Right ventricle myocardium superior (tissue), 1 donor: ENCODE measurements at regions not wholly inside any gene's neighbourhood (a gene's known extent, or its start where the extent isn't known, plus 50 kb on each side); places are given as distances from the start of the nearest gene placed in this dataset.
"Not testable (repeated sequence)": the region's sequence is repeated elsewhere in the genome, so short reads cannot be mapped to it uniquely, and the experiment has no call there.

ENCODE experiments used
- ATAC-seq: fragments of 200-7000 bp; cut with Tn5 transposase; one replicate; pipeline ENCODE4 v1.9.1; 2020; ENCODE audit warnings: mild to moderate bottlenecking; ENCODE audit not compliant: poor library complexity
- DNase-seq: peaks from one replicate; pipeline ENCODE4 v3.0.0-alpha.2; 2020
- intact Hi-C: fragments of 100-400 bp; cut with DNase I; formaldehyde crosslinking; loops from one replicate; pipeline ENCODE4 v1.11.2; 2022
- donor health status: DM: no; HTN: yes; CAD: no; lungs with severe emphysema.

- no peak for ATAC-seq
- intact Hi-C loops, result no loop called here
- no peak for DNase-seq
Measured at GRCh38 chr4:78660559-78660958, 109.0 kb downstream of the ANXA3 start.

GRCh38 chr4:78661086-78661690 lies 109.6 kb downstream of the ANXA3 start:
- intact Hi-C loops, result no loop called here
- ATAC-seq (no peak), DNase-seq (no peak)

GRCh38 chr4:78661921-78662521 lies 110.5 kb downstream of the ANXA3 start:
- intact Hi-C loops, result no loop called here
- ATAC-seq, result peak; percentile 74
- DNase-seq, result no peak

GRCh38 chr4:78662658-78663057 lies 111.1 kb downstream of the ANXA3 start:
- DNase-seq, result no peak
- ATAC-seq, result no peak
- intact Hi-C loops, result no loop called here

- intact Hi-C loops, ATAC-seq, DNase-seq: not testable (repeated sequence)
Measured at GRCh38 chr4:78664296-78664695, 111.9 kb upstream of the BMP2K start.

- ATAC-seq (no peak), DNase-seq (no peak)
- intact Hi-C loops, result no loop called here
Measured at GRCh38 chr4:78665216-78665770, 110.9 kb upstream of the BMP2K start.

GRCh38 chr4:78666830-78667258 lies 109.3 kb upstream of the BMP2K start:
- intact Hi-C loops, result no loop called here
- no peak for DNase-seq
- peak; percentile 50 for ATAC-seq

- ATAC-seq (no peak), DNase-seq (no peak)
- intact Hi-C loops, result no loop called here
Measured at GRCh38 chr4:78667325-78667724, 108.8 kb upstream of the BMP2K start.

GRCh38 chr4:78667764-78668163 lies 108.4 kb upstream of the BMP2K start:
- DNase-seq (no peak), ATAC-seq (peak; percentile 59)
- intact Hi-C loops, result no loop called here

- intact Hi-C loops, result no loop called here
- DNase-seq (no peak), ATAC-seq (no peak)
Measured at GRCh38 chr4:78669453-78669852, 106.7 kb upstream of the BMP2K start.

- no peak for ATAC-seq
- intact Hi-C loops, result no loop called here
Measured at GRCh38 chr4:78671903-78672815, 104.0 kb upstream of the BMP2K start.

GRCh38 chr4:78673337-78673736 lies 102.8 kb upstream of the BMP2K start:
- DNase-seq (no peak), ATAC-seq (no peak)
- intact Hi-C loops, result no loop called here

More at GRCh38 chr4:78671903-78672815, 104.0 kb upstream of the BMP2K start:
- DNase-seq, result no peak

- no peak for ATAC-seq
- DNase-seq, result no peak
- intact Hi-C loops, result no loop called here
Measured at GRCh38 chr4:78675325-78675724, 100.8 kb upstream of the BMP2K start.

- DNase-seq (no peak), ATAC-seq (no peak)
- intact Hi-C loops, result no loop called here
Measured at GRCh38 chr4:78682070-78682469, 94.1 kb upstream of the BMP2K start.

GRCh38 chr4:78683352-78683751 lies 92.8 kb upstream of the BMP2K start:
- no peak for DNase-seq
- intact Hi-C loops, result no loop called here
- no peak for ATAC-seq

- no peak for DNase-seq
- intact Hi-C loops, result no loop called here
- ATAC-seq, result peak; percentile 45
Measured at GRCh38 chr4:78684325-78685079, 91.6 kb upstream of the BMP2K start.

GRCh38 chr4:78687818-78688217 lies 88.3 kb upstream of the BMP2K start:
- ATAC-seq (no peak), DNase-seq (no peak)
- intact Hi-C loops, result no loop called here

GRCh38 chr4:78688366-78688765 lies 87.8 kb upstream of the BMP2K start:
- DNase-seq (no peak), ATAC-seq (no peak)
- intact Hi-C loops, result no loop called here

GRCh38 chr4:78689261-78689660 lies 86.9 kb upstream of the BMP2K start:
- no peak for DNase-seq
- ATAC-seq, result no peak
- intact Hi-C loops, result no loop called here
